A673 (cell line): ENCODE measurements at regions not wholly inside any gene's neighbourhood (a gene's known extent, or its start where the extent isn't known, plus 50 kb on each side); places are given as distances from the start of the nearest gene placed in this dataset.

Experiments
- BruUV-seq: library from RNA; stranded (reverse); fragments of 400-500 nt; replicated peaks from 2 replicates; lab custom pipeline; 2021; lab: Mats Ljungman, UMichigan
- CTCF ChIA-PET: fragments of 300-600 bp; sonication (Branson Sonifier 250); formaldehyde crosslinking; loops from one replicate; lab custom pipeline; 2022; ENCODE audit warnings: antibody characterized with exemption; lab: Charles Lee
- POLR2A ChIA-PET: fragments of 300-600 bp; sonication (Branson Sonifier 250); formaldehyde crosslinking; loops from one replicate; lab custom pipeline; 2022; ENCODE audit warnings: antibody characterized with exemption; ENCODE audit not compliant: low non-redundant PET; lab: Charles Lee
- DNase-seq: peaks from one replicate; pipeline ENCODE4 v3.0.0-alpha.2; 2015; ENCODE audit warnings: low spot score
- H3K27ac ChIP-seq: fragments of 200-600 bp; sonication (generic); 2 replicates; pipeline ENCODE4 v1.5.1; 2016; ENCODE audit warnings: mixed run types, low read depth, mild to moderate bottlenecking, mixed read lengths, antibody characterized with exemption, low read length; ENCODE audit not compliant: poor library complexity, severe bottlenecking
- H3K27me3 ChIP-seq: fragments of 200-600 bp; sonication (generic); replicated peaks from 2 replicates; pipeline ENCODE4 v1.6.1; 2017; ENCODE audit warnings: mixed run types, low read depth, mild to moderate bottlenecking, mixed read lengths, antibody characterized with exemption, low read length; ENCODE audit not compliant: insufficient read depth, poor library complexity
- H3K36me3 ChIP-seq: fragments of 200-600 bp; sonication (generic); 2 replicates; pipeline ENCODE4 v1.6.1; 2016; ENCODE audit warnings: mixed run types, mild to moderate bottlenecking, mixed read lengths, antibody characterized with exemption, low read length; ENCODE audit not compliant: insufficient read depth, poor library complexity, severe bottlenecking
- H3K4me1 ChIP-seq: fragments of 200-600 bp; sonication (generic); 2 replicates; pipeline ENCODE4 v1.6.1; 2017; ENCODE audit warnings: mixed run types, mild to moderate bottlenecking, mixed read lengths, antibody characterized with exemption, low read length; ENCODE audit not compliant: insufficient read depth, poor library complexity, severe bottlenecking
- H3K4me3 ChIP-seq: fragments of 200-600 bp; sonication (generic); 2 replicates; pipeline ENCODE4 v1.5.1; 2016; ENCODE audit warnings: low read depth, mixed run types, mild to moderate bottlenecking, mixed read lengths, low read length; ENCODE audit not compliant: poor library complexity, severe bottlenecking
- H3K9me3 ChIP-seq: fragments of 200-600 bp; sonication (generic); 2 replicates; pipeline ENCODE4 v1.6.1; 2016; ENCODE audit warnings: mixed run types, low read depth, mild to moderate bottlenecking, mixed read lengths, antibody characterized with exemption, low read length; ENCODE audit not compliant: poor library complexity, severe bottlenecking
- CTCF ChIP-seq: fragments of 300-800, 200-600 bp; sonication (generic); conservative IDR thresholded peaks from 2 replicates; pipeline ENCODE4 v1.5.1; 2017; ENCODE audit warnings: low read depth, mild to moderate bottlenecking, antibody characterized with exemption, low read length, moderate library complexity, mixed read lengths
- EZH2 ChIP-seq: fragments of 200-600 bp; sonication (generic); IDR thresholded peaks from 2 replicates; pipeline ENCODE4 v1.6.1; 2017; ENCODE audit warnings: borderline replicate concordance, low read depth, mild to moderate bottlenecking, mixed read lengths, antibody characterized with exemption, low read length; ENCODE audit not compliant: poor library complexity, severe bottlenecking
- intact Hi-C: fragments of 100-400 bp; cut with micrococcal nuclease; formaldehyde crosslinking; loops from one replicate; pipeline ENCODE4 v1.10.0; 2022; ENCODE audit not compliant: unreplicated experiment

GRCh38 chr16:72715267-72715666 lies 332.7 kb downstream of the ZFHX3 start:
- TF ChIP-seq EZH2 (no peak), CTCF (no peak)
- no peaks in the 10 kb centered on the region for H3K27me3 ChIP-seq
- H3K4me1 ChIP-seq, result no peaks in the 10 kb centered on the region
- intact Hi-C loops, result no loop called here
- H3K4me3 ChIP-seq, result no peak overlapping the region
- no TSS peak for BruUV-seq
- no peak for DNase-seq
- ChIA-PET POLR2A (interaction anchor here (0.7 kb wide), 1 partner anchor 673 kb away, joined by 3 read pairs; no protein-coding TSS in a partner anchor), CTCF (no interaction called here)
- H3K27ac ChIP-seq, result no peak overlapping the region
- peaks cover 12% of the 10 kb centered on the region for H3K9me3 ChIP-seq
- H3K36me3 ChIP-seq, result no peaks in the 10 kb centered on the region

GRCh38 chr16:72711823-72712222 lies 336.1 kb downstream of the ZFHX3 start:
- ChIA-PET POLR2A (no interaction called here), CTCF (no interaction called here)
- no peaks in the 10 kb centered on the region for H3K36me3 ChIP-seq
- intact Hi-C loops, result no loop called here
- TF ChIP-seq EZH2 (no peak), CTCF (no peak)
- no peaks in the 10 kb centered on the region for H3K27me3 ChIP-seq
- no peak overlapping the region for H3K4me3 ChIP-seq
- no TSS peak for BruUV-seq
- no peaks in the 10 kb centered on the region for H3K4me1 ChIP-seq
- DNase-seq, result no peak
- no peak overlapping the region for H3K27ac ChIP-seq
- peaks cover 20% of the 10 kb centered on the region for H3K9me3 ChIP-seq

GRCh38 chr16:72705801-72706200 lies 342.1 kb downstream of the ZFHX3 start:
- no peaks in the 10 kb centered on the region for H3K27me3 ChIP-seq
- no peak overlapping the region for H3K27ac ChIP-seq
- H3K4me1 ChIP-seq, result no peaks in the 10 kb centered on the region
- POLR2A ChIA-PET, result no interaction called here
- TF ChIP-seq EZH2 (no peak), CTCF (no peak)
- H3K4me3 ChIP-seq, result no peak overlapping the region
- H3K9me3 ChIP-seq, result peaks cover 10% of the 10 kb centered on the region
- no peak for DNase-seq
- no TSS peak for BruUV-seq
- no peaks in the 10 kb centered on the region for H3K36me3 ChIP-seq
- intact Hi-C loops, result no loop called here
- CTCF ChIA-PET, result no interaction called here
